Neural cell (in vitro differentiated cells): ENCODE measurements at regions not wholly inside any gene's neighbourhood (a gene's known extent, or its start where the extent isn't known, plus 50 kb on each side); places are given as distances from the start of the nearest gene placed in this dataset.

ENCODE experiments used
- H2AFZ ChIP-seq: fragments of 200-600, 300-800 bp; sonication (generic), shearing (Covaris generic); 2 replicates; pipeline ENCODE4 v1.6.0; 2014; ENCODE audit warnings: low read depth, mild to moderate bottlenecking, antibody characterized with exemption, low read length, moderate library complexity
- H3F3A ChIP-seq: fragments of 200-600 bp; shearing (Covaris generic); 2 replicates; pipeline ENCODE4 v1.6.1; 2016; ENCODE audit warnings: mild to moderate bottlenecking, moderate library complexity, mixed read lengths, antibody characterized with exemption, low read length; ENCODE audit not compliant: insufficient read depth, poor library complexity, severe bottlenecking
- H3K27ac ChIP-seq: fragments of 200-600, 300-800 bp; sonication (generic), shearing (Covaris generic); 2 replicates; pipeline ENCODE4 v1.5.1; 2014; ENCODE audit warnings: mild to moderate bottlenecking, low read length, moderate library complexity
- H3K27me3 ChIP-seq: fragments of 300-800, 200-600 bp; sonication (generic), shearing (Covaris generic); 2 replicates; pipeline ENCODE4 v1.6.0; 2014; ENCODE audit warnings: mild to moderate bottlenecking, low read depth, low read length, moderate library complexity; ENCODE audit not compliant: insufficient read depth
- H3K36me3 ChIP-seq: fragments of 300-800, 200-600 bp; sonication (generic), shearing (Covaris generic); 2 replicates; pipeline ENCODE4 v1.5.1; 2014; ENCODE audit warnings: mild to moderate bottlenecking, antibody characterized with exemption, low read length, moderate library complexity; ENCODE audit not compliant: insufficient read depth
- H3K4me2 ChIP-seq: fragments of 300-800, 200-600 bp; sonication (generic), shearing (Covaris generic); 2 replicates; pipeline ENCODE4 v1.6.0; 2014; ENCODE audit warnings: mild to moderate bottlenecking, low read length
- H3K4me3 ChIP-seq: fragments of 300-800, 200-600 bp; sonication (generic), shearing (Covaris generic); 2 replicates; pipeline ENCODE4 v1.5.1; 2014; ENCODE audit warnings: mild to moderate bottlenecking, low read length, moderate library complexity
- H3K79me2 ChIP-seq: fragments of 200-600 bp; shearing (Covaris generic); replicated peaks from 2 replicates; pipeline ENCODE4 v1.6.0; 2014; ENCODE audit warnings: mild to moderate bottlenecking, low read length, moderate library complexity; ENCODE audit not compliant: insufficient read depth
- H3K9ac ChIP-seq: fragments of 300-800, 200-600 bp; sonication (generic), shearing (Covaris generic); 2 replicates; pipeline ENCODE4 v1.6.1; 2016; ENCODE audit warnings: mild to moderate bottlenecking, low read length, mixed read lengths
- H3K9me2 ChIP-seq: fragments of 200-600 bp; shearing (Covaris generic); 2 replicates; pipeline ENCODE4 v1.6.1; 2016; ENCODE audit warnings: mild to moderate bottlenecking, low read length, mixed read lengths; ENCODE audit not compliant: insufficient read depth
- H3K9me3 ChIP-seq: fragments of 200-600, 300-800 bp; sonication (generic), shearing (Covaris generic); 2 replicates; pipeline ENCODE4 v1.6.1; 2016; ENCODE audit warnings: mild to moderate bottlenecking, mixed run types, low read length, moderate library complexity, mixed read lengths
- H4K20me1 ChIP-seq: fragments of 200-600 bp; shearing (Covaris generic); 2 replicates; pipeline ENCODE4 v1.6.1; 2016; ENCODE audit warnings: mild to moderate bottlenecking, mixed run types; ENCODE audit not compliant: insufficient read depth
- CTCF ChIP-seq: fragments of 450-650 bp; IDR thresholded peaks from 2 replicates; pipeline ENCODE4 v1.5.1; 2014; ENCODE audit warnings: antibody characterized with exemption, mild to moderate bottlenecking, moderate library complexity; ENCODE audit not compliant: poor library complexity, severe bottlenecking
- EP300 ChIP-seq: fragments of 450-650 bp; conservative IDR thresholded peaks from 2 replicates; pipeline ENCODE4 v1.6.1; 2014; ENCODE audit warnings: antibody characterized with exemption, mild to moderate bottlenecking, moderate library complexity; ENCODE audit not compliant: poor library complexity, severe bottlenecking
- POLR2AphosphoS5 ChIP-seq: IDR thresholded peaks from 2 replicates; pipeline ENCODE4 v1.6.1; 2012
- RAD21 ChIP-seq: fragments of 450-650 bp; conservative IDR thresholded peaks from 2 replicates; pipeline ENCODE4 v1.6.1; 2014; ENCODE audit warnings: antibody characterized with exemption, mild to moderate bottlenecking, moderate library complexity
- REST ChIP-seq: IDR thresholded peaks from 2 replicates; pipeline ENCODE4 v1.6.1; 2012; ENCODE audit warnings: borderline replicate concordance
- TAF1 ChIP-seq: IDR thresholded peaks from 2 replicates; pipeline ENCODE4 v1.6.1; 2012; ENCODE audit warnings: low read depth

DNA sequence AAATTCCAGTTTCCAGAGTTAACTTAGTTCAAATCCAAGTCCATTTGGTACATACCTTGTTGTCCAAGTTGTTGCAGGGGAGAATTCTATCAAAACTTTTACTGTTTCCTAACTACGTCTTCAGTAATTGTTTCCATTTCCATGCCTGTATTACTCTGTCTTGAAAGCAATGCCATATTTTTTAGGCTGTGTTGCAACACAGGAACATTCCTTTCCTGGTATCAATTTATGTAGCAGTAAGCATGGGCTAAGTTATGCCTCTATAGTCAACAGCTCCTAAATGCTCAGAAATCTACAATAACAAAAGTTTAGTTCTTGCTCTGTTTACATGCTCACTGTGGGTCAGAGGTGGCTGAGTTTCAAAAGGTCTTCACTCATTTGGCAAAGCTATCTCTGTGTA lies 1943.8 kb upstream of the PIK3C3 start:
- H3K27ac ChIP-seq, result no peak overlapping the region
- no peak overlapping the region for H3K4me3 ChIP-seq
- no peaks in the 10 kb centered on the region for H3K27me3 ChIP-seq
- H3K4me2 ChIP-seq, result no peak overlapping the region
- no peak overlapping the region for H3K9ac ChIP-seq
- no peaks in the 10 kb centered on the region for H3F3A ChIP-seq
- no peaks in the 10 kb centered on the region for H4K20me1 ChIP-seq
- TF ChIP-seq EP300 (no peak), POLR2AphosphoS5 (no peak), REST (no peak), TAF1 (no peak), RAD21 (no peak)
- H3K79me2 ChIP-seq, result no peaks in the 10 kb centered on the region
- no peaks in the 10 kb centered on the region for H3K9me3 ChIP-seq
- H3K36me3 ChIP-seq, result no peaks in the 10 kb centered on the region
- no peaks in the 10 kb centered on the region for H3K9me2 ChIP-seq
- H2AFZ ChIP-seq, result no peak overlapping the region

DNA sequence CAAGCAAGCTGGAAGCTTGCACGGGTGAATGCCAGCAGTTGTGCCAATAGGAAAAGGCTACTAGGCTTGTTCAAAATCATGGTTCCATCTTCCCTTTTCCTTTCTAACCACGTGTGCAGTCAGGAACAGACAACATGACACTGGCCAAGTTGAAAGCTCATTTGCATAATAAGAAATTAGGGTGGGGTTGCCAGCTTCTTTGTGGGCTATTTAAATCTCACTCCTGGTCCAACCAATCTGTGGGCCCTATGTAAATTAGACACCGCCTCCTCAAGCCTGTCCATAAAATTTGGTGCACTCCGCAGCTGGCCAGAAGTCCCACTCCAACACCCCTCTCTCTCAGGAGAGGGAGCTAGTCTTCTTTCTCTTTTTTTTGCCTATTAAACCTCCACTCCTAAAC lies 1948.4 kb upstream of the PIK3C3 start:
- no peaks in the 10 kb centered on the region for H3K36me3 ChIP-seq
- H3K9me3 ChIP-seq, result no peaks in the 10 kb centered on the region
- no peaks in the 10 kb centered on the region for H3K9me2 ChIP-seq
- no peak overlapping the region for H3K4me3 ChIP-seq
- no peaks in the 10 kb centered on the region for H3F3A ChIP-seq
- TF ChIP-seq EP300 (no peak), CTCF (no peak), REST (no peak), POLR2AphosphoS5 (no peak), RAD21 (no peak)
- H3K79me2 ChIP-seq, result no peaks in the 10 kb centered on the region
- no peak overlapping the region for H3K27ac ChIP-seq
- H3K9ac ChIP-seq, result no peak overlapping the region
- no peaks in the 10 kb centered on the region for H3K27me3 ChIP-seq
- no peak overlapping the region for H2AFZ ChIP-seq
- H4K20me1 ChIP-seq, result no peaks in the 10 kb centered on the region
- no peak overlapping the region for H3K4me2 ChIP-seq
